ENCODE measurements at regions not wholly inside any gene's neighbourhood (a gene's known extent, or its start where the extent isn't known, plus 50 kb on each side); places are given as distances from the start of the nearest gene placed in this dataset.
"Not testable (repeated sequence)": the region's sequence is repeated elsewhere in the genome, so short reads cannot be mapped to it uniquely, and the experiment has no call there.

DNA sequence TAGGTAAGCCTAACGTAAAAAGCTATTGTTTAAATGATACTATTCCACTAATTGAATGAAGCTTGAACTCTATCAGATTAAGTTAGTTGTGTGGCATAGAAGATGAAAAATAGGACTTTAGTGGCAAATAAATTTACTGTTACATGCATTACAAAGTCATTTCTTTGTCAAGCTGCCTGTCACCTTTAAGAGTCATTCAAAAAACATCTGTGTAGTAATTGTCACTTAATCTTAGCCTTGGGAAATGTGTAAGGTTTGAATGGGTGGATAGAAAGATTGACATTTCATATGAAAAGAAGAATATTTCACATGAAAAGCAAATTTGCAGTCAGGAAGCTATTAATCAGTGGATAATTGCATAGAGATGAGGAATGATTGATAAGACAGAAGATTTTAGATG lies 473.5 kb downstream of the DNAH5 start:
- no peak for DNase-seq

DNA sequence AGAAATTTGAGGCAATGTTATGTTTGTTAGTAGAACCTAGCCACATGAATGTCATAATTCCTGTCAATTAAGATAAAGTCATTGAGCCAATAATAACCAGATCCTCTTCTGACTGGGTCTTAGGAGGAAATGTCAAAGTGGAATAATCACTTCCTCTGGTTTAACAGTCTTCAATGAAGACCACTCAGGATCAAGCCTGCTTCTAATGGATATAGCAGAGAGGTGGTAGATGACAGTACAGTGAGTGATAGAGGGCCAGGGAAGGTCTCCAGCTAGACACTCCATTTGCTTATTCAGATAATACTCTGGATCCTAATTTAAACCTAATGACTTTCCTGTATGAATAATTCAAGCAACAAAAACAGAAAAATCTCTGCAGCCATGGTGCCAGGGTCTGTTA lies 474.2 kb downstream of the DNAH5 start:
- DNase-seq, result no peak

DNA sequence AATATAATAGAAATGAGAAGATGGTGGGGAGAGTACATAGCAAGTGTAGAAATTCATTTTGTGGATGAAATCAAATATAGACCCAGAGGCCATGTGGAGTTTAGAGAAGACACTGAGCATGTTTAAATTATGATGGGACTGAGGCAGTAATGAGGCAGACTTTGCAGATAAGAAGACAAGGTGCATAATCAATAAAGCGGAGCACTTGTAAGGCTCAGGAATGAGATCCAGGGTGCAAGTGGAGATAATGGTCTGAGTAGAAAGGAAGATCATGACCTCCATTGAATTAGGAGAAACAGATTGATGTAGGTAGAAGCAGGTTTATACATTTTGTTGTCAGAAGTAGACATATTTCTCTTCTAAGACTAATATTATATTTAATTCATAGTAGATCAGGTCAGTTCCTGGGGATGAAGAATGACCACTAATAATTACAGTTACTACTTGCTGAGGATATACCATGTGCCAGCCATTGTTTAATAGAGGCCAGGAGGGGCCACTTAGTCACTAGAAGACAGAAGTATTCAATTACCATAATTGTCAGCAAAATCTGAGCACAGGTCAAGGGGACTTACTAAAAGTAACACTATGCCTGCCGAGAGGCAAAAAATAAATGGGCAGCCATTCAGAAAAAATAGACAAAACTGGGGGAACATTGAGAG lies 479.8 kb downstream of the DNAH5 start:
- no peak for DNase-seq

DNA sequence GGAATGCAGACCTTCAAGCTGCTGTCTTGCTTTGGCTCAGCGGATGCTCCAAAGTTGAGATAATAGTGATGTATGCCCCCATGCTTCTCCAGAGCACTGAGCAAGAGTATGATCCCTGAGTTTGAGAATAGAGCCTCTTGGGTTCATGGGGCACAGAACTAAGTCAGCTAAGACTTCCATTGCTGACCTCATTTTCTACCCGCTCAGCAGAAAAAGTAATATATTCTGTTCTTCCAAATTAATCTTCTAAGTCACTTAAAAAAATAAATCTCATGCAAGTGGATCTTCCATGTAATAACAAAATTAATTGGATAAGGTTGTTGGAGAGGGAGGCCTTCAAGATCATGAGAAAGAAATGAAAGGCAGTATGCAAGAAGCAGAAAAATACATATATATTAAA lies 483.9 kb downstream of the DNAH5 start:
- no peak for DNase-seq

DNA sequence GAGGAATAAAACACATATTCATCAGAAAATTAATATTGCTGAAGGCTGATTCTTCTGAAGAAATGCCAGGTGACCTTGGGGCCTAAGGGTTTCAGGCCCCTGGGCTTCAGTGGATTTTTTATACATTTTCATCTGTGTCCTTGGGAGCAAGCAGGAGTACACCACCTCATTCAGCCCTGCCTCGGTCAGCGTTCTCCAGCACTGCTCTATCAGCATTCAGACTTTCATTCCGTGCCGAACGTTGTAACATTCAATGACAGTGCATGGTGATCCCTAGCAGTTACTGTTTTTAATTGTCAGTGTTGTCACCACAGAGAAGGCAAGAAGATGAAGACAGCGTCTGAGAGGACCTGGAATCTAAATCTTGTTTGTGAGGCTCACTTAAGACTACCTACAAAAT lies 490.4 kb downstream of the DNAH5 start:
- DNase-seq, result no peak

DNA sequence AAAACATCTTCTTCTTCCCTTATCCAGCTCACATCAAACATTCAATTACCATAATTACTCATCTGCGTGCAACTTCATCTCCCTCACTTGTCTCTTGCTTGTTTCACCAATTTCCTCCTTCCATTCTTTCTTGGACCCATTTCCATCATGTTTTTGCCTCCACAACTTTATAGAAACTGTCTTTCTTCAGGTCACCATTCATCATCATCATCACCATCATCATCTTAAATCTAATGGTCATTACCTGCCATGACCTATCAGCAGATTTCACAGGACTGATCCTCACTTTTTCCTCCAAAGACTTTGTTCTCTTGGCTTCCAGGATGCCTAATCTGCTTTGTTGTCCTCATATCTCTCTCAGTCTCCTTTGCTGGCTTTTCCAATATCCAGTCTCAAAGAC lies 495.6 kb downstream of the DNAH5 start:
- no peak for DNase-seq

DNA sequence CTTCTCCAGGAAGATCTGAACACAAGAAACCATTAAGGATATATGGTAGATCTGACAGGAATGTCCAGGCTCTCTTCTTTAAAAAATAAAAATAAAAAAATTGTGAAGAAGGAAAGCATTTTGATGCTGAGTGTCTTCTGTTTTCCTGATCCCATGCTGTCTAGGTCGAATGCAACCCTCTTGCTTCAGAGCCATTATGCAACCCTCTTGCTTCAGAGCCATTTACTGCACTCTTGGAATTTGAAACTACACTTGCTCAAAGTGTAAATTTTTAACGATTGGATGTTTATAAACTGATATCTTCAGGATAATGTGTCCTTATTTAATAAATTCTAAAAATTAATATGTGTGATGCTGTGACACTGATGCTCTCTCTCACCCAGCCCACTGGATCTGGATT lies 505.1 kb downstream of the DNAH5 start:
- DNase-seq, result no peak

DNA sequence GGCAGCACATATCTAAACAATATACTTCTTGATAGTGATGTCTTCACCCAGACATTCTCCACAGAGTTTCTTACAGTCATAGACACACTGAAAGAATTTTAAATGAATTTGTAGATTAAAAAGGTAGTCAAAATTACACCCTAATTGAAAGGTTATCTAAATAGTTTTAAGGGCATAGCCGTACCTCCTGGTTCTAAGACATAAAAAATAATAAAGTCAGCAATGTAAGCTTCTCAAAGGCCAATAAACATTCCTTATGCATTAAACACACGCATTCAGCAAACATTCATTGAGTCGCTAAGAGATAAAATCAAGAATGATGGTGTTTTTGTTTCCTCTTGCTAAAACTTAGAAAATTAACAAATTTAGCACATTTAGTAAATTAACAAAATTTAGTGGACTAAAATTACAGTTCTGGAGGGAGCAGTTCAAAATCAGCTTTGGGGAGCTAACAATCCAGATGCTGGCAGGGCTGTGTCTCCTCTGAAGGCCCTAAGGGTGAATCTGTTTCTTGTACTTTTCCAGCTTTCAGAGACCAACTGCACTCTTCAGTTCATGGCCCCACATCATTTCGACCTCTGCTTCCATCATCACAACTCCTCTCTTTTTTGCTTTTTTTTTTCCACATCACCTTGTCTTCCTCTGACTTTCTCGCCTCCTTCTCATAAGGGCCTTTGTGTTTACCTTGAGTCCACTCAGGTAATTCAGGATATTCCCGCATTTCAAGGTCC lies 516.5 kb downstream of the DNAH5 start:
- no peak for DNase-seq

DNA sequence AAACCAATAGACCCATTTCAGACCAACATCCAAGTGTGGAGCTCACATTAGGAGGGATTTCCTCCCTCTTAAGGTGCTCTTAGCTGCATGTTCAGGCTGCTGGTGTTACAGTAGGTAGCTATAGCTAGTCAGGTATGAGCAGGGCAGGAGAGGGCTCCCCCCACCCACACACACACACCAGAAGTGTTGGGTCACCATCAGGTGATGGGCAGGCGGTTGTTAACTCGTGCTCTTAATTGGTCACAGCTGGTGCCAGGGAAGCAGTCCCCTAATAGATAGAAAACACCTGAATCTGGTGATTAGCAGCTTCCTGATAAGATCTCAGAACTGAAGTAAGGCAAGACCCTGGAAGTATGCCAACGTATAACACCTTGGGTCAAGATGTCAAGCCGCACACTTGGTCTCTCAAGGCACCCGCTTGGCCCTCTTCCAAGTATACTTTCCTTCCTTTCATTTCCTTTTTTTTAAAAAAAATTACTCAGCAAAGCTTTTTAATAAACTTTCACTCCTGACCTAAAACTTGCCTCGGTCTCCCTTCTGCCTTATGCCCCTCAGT lies 532.4 kb downstream of the DNAH5 start:
- DNase-seq, result no peak

DNA sequence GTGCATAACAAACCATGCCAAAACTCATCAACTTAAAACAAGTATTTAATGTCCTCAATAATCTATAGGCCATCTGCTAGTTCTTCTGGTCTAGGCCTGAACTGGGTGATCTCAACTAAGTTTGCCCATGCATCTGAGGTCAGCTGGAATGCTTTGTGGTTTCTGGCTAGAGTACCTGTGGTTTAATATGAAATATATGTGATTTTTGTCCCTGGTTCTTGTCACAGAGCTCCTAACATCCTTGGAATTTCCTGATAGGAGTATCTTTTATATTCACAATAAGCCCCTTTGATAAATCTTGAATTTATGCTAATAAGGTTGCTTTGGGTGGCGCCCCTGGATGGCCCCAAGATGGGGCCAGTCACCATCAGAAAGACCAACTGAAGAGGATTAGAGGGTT lies 535.9 kb downstream of the DNAH5 start:
- DNase-seq, result no peak

DNA sequence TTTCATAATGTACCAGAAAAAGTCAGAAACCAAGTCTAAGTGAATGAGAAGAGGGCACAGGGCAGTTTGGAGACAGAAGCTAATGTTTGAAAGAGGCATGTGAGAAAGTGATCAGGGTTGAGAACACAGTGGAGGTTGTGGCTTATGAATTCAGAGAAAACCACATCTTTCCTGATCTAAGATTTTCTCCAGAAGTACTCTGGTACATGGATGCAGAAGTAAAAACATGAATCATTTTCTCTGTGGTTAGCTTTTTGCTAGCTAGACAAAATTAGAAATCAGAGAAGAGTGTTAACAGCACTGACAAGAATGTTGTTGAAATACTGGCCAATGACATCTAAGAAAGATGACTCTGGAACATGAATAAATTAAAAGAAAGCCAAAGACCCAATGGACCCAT lies 541.1 kb downstream of the DNAH5 start:
- peak in 1 of 3 donors; percentile 31 for DNase-seq

DNA sequence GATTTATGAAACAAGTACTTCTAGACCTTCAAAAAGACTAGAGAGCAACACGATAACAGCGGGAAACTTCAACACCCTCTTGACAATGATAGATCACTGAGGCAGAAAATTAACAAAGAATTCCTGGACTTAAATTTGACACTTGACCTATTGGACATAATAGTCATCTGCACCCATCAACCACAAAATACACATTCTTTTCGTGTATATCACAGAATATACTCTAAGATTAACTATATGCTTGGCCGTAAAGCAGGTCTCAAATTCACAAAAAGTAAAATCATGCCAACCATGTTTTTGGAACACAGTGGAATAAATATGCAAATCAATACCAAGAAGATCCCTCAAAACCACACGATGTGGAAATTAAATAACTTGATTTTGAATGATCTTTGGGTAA lies 559.4 kb downstream of the DNAH5 start:
- no peak for DNase-seq

DNA sequence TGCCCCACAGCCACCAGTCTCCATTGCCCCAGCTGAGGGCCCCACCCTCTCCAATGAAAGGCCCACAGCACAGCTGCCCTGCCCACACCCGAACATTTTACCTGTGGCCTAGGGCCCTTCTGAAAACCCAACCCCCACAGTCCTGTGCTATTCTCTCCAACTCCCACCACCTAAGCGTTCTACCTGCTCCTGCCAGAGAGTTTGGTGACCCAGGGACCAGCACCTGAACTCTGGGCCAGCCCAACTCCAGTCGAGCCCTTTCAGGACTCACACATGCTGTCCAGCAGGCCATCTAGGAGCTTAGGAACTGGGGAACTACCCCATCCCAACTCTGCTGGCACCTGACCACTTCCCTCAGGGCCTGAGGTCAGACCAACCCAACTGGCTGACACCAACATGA lies 562.3 kb downstream of the DNAH5 start:
- no peak for DNase-seq

DNA sequence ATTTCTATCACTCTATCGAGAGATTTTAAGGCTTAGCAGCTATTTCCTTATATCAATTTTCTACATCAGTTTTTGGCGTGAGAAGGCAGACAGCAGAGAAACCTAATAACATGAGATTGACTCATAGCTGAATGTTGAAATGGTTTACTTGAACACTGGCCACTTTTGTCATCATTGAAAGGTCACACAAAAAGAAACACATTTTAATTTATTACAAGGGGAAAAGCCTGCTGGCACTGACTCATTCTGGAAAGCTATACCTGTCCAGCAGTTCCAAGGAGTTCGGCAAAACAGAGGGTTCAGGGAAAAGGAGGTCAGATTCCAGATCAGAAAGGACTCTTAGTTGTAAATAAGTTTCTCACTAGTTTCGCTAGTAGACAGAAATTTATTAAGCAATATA lies 566.4 kb downstream of the DNAH5 start:
- DNase-seq, result no peak

DNA sequence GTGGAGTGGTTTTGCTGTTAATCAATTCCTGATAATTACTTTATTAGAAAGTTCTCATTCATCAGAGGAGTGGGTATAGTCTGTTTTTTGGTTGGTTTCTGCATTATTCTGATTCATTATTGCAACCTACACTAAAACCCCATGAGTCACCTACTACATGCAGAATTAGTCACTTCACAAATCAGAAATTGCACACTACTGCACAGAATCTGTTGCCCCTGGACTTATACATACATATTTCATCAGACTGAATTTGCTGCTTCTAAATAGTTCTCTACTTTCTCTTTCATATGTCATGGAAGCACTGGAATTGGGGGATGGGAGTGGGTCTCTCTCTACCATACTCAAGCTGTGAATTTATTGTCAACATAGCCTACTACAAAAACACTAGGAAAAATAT lies 585.1 kb downstream of the DNAH5 start:
- DNase-seq, result peak in 1 of 3 donors; percentile 5

DNA sequence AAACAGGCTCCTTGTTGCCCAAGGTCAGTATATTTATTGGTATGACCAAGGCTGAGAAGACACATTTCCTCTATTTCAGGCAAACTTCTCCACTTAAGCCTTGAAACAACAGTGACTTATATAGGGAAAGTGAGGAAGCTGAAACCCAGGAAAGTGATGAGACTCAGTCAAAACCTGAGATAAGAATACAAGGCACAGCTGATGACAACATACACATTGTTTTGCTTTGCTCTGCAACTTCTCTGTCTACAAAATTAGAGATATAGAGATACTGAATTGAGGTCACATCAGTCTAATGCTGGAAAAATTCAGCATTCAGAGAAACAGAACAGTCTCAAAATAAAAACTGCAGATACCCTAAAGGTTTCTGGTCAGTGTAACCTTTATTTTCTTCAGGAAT lies 586.1 kb downstream of the DNAH5 start:
- DNase-seq, result no peak

DNA sequence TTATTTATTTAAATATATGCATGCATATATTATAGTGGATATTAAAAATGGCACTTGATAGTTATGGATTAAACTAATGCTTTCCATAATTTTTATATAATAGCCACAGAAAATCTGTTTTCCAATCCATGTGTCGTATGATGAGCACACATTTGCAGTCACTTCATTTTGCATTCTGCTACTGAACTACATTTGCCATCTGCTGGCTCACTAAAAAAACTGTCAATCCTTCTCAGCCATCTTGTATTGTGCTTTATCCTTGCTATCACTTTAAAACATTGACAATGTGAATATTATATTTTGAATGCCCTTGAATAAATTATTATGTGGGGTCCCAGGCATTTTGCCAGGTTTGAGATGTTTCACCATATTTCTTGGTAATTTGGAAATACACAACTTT lies 586.6 kb downstream of the DNAH5 start:
- DNase-seq, result no peak

DNA sequence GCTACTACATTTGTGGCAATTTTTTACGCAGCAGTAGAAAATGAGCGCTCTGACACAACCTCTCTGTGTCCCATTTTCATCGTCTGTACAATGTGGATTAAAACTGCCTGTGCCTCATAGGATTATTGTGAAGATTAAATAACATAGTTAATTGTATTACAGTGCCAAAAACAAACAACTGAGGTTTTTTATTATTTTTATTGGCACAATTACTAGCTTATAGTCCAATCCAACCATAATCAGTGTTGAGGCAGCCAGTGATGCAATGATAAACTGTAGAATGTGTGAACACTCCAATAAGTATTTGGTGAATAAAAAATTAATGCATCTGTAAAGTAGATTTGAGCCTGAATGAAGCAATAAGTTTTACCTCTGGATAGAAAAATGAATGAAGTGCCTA lies 588.3 kb downstream of the DNAH5 start:
- DNase-seq, result no peak

DNA sequence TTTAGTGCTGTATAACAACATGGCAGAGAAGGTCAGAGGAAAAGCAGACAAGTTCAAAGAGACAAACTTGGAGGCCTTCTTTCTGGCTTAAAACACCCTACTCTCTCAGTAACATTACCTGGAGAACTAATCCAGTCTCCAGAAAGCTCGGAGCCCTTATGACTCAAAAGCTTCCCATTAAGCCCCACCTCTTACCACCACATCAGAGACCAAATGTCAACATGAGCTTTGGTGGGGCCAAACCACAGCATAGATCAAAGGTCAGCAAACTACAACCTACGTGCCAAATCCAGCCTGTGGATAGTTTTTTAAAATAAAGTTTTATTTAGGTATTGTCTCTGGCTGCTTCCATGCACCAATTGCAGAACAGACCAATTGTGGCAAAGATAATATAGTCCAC lies 589.9 kb downstream of the DNAH5 start:
- DNase-seq, result no peak

DNA sequence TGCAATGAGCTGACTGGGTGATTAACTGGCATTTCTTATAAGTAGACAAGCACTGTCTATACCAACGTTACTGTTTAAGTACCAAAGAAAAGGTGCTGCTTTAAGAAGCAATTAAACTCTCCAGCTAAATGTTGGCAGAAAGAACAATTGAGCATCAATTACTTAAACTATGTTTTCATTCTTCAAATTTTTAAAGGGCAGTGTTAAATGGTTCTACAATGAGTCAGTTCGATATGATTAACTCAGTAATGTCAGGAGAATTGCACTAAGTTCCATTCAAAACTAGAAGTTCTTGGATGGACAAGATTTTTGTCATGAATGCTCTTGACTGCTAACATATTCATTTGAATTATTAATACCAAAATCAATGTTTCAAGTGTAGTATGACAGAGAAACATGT lies 593.7 kb downstream of the DNAH5 start:
- DNase-seq, result no peak

DNA sequence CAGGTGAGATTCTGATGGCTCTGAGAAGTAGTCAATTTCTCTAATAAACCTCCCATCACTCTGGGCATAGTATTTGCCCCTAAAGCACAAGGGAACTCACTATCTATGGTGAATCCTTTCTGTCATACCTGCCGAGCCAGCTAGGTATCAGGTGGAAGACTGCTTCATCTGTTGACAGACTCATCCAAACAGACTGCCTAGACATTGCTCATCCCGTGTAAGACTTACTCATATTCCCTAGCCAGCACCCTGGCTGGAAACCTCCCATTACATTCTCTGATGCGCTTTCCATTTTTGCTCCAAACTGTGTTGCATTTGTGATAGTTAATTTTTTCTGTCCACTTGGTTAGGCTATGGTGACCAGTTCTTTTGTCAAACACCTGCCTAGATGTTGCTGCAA lies 595.9 kb downstream of the DNAH5 start:
- DNase-seq, result no peak

DNA sequence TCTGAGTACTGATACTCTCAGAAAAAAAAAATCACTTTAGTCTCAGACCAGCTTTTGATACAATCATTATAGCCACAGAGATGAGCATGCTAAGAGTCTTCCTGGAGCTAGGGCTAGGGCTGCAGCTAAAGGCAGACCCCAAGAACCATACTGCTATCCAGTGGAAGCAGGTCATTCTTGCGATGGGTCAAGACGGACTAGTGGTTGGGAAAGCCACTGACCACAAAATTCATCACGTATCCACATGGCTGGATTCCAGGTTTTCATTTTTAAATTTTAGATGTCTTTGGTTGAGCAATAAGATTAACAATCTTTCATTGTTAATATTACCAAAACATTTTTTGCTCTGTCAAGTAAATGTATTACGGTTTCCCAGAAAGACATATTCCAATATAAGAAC lies 598.1 kb downstream of the DNAH5 start:
- DNase-seq, result no peak

DNA sequence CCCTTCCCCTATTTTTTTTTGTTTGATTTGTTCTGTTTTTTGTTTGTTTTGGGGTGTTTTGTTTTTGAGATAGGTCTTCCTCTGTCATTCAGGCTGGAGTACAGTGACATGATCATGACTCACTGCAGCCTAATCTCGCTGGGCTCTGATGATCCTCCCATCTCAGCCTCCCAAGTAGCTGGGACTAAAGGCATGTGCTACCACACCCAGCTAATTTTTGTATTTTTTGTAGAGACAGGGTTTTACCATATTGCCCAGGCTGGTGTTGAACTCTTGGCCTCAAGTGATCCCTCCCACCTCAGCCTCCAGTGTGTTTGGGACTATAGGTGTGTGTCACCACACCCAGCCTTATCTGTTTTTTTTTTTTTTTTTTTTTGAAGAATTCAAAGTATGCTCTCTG lies 605.4 kb downstream of the DNAH5 start:
- no peak for DNase-seq

DNA sequence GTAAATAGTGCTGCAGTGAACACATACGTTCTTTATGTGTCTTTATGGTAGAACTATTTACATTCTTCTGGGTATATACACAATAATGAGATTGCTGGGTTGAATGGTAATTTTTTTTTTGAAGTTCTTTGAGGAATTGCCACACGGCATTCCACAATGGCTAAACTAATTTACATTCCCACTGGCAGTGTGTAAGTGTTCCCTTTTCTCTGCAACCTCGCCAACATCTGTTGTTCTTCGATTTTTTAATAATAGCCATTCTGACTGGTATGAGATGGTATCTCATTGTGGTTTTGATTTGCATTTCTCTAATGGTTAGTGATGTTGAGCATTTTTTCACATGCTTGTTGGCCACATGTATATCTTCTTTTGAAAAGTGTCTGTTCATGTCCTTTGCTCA lies 609.5 kb downstream of the DNAH5 start:
- DNase-seq, result not testable (repeated sequence)

DNA sequence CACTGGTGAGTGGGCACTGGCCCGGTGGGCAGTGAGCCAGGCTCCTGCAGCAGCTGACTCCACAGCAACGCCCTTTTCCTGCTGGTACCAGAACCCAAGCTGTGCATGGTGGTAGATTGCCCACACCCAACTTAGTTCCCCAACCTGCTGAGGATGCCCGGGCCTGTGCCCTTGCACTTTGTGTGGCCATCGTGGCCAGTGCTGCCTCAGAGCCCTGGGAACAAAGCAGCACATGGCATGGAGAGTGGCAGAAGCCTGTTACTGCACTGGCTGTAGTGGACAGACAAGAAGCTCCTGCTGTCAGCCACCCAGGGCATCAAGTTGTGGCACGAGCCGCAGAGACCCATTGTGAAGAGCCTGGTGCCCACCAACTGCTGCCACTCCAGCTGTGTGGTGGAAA lies 612.9 kb downstream of the DNAH5 start:
- no peak for DNase-seq
